Globus pallidus (tissue), 1 donor: ENCODE measurements at regions not wholly inside any gene's neighbourhood (a gene's known extent, or its start where the extent isn't known, plus 50 kb on each side); places are given as distances from the start of the nearest gene placed in this dataset.

Experiments
- DNase-seq: peaks from one replicate; pipeline ENCODE4 v3.0.0-alpha.2; 2015; ENCODE audit warnings: low spot score

DNA sequence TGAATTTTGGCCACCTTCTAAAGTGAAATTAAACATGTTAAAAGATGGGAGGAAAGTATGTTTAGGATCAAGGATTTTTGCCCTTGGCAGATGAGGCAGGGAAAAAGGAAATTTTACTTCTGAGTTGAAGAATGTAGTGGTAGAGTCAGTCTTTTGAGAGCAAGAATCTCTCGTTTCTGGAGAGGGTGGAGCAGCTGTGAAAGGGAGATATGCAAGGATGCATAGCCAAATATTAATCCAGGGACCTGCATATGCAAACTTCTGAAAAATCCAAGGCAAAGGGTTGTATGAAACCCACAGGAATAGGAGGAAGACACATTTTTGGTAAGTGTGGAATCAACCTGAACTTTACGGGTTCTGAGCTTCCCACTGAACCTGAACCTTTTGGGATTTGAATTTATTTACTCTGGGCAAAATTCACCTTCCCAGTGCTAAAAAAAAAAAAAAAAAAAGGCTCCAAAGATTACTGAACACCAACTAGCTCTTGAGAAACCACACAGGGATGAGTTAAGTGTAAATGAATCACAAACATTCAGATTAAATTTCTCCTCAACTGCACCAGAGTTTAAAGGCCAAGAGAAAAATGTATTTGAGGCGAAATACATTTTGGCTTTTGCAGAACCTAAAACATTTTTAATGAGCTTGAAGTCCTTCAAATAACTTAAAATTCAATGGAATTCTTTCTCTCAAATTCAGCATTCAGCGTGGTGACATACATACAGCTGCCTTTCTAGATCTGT lies 187.1 kb upstream of the CDKN3 start:
- DNase-seq: no peak

DNA sequence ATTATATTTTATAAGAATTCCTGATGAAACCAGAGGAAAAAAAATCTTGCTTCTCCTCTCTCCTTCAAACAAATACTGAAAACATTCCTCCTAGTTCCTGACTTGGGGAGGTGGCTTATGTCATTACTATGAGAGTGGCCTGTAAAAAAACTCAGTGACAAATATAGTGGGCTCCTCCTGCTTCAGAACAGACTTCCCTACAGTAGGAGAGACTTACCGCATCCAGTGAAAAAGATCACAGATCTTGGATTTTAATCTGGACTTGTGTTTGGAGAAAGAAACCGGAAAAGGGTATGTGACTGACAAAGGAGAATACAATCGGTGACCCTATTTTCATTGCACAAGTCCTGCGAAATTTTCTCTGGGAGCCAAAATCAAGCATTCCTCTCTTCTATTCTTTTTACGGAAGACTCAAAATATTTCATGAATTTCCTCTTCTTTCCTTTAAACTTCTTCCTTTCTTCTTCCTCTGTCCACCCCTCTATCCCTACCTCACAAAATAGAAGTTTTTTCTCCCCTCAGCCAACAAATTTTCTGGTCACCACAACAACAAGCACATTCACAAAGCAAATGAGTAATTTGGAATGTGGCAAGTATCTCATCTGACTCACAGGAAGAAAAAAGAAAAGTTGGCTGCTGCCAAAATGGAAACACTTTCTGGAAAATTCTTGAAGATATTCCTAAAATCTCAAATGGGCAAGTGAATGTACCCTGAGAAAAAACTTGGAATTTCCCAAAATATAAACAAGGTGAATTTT lies 185.1 kb upstream of the CDKN3 start:
- DNase-seq: no peak

DNA sequence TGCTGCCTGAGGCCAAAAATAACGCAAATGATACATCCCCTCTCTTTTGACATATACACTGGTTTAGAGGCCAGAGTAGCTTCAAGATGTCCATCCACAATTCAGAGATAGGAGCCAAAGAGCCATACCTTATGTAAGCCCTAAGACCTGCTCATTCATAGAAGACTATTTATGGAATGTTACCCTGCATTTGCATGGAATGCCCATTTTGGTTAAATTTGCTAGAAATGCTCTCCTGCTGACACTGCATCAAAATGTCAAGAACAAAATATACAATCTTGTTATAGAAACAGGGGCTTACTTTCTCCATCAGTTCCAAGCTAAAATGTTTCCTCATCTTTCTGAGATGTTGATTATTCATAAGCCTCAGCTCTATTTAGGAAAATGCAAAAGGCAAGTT lies 183.3 kb upstream of the CDKN3 start:
- DNase-seq: no peak

DNA sequence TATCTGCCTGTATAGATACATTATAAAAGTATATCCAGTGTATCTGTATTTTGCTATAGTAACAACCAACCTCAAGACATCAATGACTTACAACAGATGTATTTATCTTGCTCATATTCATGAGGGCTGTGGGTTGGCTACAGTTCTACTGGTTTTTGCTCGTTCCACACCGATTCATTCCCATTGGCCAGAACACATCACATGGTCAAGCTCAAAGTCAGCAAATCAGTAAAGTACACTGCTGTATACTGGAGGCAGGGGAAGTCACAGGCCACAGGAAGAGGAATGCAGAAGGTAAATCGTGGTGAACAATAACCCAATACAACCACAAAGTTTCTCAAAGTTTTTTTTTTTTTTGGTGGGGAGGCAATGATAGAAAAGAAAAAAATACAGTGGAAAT lies 180.0 kb upstream of the CDKN3 start:
- no peak for DNase-seq

DNA sequence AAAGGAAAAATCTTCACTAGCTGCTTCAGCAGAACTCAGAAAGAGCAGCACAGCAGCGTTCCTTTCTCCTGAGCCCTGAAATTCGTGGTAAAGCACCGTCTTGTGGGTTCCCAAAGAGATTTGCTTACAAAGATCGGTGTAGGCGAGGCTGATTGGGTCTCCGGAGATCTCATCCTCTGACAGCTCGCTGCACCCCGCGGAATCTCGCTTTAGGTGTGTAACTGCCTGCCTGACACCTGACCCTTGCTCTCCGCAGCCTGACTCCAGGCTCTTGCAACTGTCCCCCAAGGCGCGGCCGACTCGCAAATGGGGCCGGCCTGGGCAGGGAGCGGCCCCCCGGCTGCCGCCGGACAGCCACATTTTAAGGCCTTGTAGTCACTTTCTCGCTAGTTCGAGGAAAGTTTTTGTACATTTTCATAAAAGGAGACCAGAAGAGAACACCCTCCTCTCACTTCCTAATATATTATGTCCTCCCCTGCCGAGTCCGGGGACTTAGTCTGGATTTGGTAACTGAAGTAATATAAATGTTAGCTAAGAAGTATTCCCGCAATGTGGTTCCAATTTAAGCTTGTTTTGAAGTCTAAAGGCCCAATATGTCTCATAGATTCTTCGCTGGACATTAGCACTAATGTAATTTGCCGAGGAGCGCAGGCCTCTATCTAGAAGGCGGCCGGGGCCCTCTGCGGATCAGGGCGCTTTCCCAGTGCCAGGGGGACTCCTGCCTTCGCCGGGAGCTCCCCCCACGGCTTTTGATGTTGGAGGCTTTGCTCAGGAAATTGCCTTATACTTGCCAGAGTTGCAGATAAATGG lies 177.3 kb upstream of the CDKN3 start:
- no peak for DNase-seq

DNA sequence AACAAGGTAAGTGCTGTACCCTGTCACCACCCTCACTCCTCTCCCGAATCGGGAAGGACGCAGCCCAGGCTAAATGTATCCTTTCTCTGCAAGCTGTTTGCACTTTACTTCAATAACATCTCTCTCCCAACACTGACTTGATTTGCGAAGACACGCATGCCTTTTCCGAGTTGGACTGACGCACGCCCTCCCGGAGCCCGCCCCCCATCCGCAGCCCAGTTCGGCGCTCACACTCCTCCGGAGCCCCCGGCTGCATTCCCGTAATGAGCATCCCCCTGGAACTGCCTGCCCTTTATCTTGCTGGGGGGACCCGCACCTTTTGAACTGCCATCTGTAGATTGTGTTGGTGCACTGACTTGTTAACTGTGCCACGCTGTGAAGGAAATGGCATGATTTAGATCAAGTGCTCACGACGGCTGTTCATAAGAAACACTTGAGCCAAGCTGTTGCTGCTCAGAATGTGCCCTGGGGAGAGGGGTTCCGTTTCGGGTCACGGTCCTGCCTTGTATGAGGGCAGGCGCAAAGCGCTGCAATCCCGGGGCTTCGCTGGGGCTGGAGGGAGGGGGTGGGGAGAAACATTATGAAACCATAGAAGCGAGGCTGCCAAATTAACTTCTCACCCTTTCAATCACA lies 176.6 kb upstream of the CDKN3 start:
- DNase-seq: no peak

DNA sequence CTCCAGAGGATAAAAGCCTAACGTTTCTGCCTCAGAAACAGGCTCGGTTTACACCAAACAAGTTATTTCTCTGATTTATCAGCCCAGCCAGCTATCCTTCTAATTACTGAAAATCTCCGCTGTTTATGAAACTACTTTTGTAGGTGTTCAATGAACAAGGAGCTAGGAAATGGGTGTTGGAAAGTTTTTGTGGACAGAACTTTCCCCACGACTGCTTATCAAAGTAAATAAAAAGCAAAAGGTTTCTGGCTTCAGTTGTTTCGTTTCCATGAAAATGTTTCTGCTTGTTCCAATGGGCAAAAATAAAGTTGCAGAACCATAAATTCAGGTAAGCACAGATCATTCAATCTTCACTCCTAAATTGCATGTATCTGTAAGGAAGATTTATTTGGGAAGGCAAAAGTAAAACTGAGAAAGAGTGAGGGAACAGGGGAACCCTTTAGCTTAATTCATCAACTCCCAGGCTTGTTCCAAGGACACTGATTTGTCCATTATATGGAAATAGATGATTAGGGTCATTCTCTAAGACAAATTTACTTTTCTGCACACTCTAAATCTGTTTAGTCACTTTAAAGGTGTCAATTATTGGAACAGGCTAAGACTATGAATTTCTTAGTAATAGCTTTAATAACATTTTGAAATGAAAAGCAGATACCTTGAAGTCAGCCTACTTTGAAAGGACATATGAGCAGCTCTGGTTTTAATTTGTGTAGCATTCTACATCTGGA lies 175.9 kb upstream of the CDKN3 start:
- DNase-seq: no peak

DNA sequence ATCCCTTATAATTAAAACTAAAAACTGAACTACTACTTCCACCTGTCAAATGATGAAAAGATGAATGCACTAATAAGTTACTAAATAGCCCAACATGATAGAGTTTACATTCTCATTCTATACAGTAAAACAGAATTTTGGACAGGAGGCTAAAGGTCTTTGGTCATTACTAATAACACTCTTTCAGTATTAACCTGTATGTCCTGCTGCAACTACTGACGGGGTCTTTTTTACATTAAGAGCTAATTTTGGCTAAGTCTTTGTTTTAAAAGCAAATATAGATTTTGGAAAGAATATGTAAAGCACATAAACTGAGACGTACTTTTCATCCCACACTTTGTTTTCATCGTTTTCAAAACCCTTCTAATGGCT lies 175.4 kb upstream of the CDKN3 start:
- no peak for DNase-seq

DNA sequence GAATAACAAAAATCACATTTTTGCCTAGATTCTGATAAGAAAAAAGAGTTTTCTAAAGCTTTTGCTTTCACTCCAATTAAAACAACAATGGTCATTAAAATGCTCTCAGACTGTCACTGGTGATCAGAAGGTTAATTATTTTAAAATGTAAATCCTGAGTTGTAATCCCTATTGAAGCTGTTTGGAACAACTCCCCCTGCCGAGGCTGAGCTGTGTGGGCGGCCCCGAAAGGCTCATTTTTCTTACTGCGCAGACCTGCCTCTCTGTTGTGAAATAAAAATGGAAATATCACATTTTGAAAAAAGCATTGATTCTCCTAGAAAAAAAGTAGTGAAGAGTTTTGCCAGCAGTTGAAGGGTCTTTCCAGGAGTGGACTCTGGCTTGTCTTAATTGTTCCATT lies 174.8 kb upstream of the CDKN3 start:
- DNase-seq: no peak

DNA sequence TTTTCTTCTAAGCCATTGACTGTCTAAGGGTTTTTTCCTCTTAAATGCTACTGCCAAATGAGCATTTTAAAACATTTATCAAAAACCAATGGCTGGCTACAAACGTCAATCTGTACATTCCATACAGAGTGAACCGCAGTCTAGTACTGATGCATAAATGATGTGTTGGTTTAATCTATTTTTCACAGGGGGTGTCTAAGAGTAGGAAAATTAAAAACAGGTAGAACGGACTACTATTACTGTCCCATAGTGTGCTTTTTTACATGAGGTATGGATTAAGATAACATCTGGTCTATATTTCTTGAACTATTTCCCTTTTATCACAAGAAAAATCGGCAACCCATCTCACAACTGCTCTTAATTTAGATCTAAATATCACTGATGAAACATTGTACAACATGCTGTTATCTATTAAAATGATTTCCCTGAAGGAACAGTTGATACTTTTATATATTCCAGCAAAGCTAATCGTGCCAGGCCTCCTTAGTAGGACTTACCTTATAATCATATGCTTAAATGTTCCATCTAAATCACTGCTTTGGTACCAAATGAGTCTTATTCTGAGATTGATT lies 172.9 kb upstream of the CDKN3 start:
- DNase-seq: no peak

DNA sequence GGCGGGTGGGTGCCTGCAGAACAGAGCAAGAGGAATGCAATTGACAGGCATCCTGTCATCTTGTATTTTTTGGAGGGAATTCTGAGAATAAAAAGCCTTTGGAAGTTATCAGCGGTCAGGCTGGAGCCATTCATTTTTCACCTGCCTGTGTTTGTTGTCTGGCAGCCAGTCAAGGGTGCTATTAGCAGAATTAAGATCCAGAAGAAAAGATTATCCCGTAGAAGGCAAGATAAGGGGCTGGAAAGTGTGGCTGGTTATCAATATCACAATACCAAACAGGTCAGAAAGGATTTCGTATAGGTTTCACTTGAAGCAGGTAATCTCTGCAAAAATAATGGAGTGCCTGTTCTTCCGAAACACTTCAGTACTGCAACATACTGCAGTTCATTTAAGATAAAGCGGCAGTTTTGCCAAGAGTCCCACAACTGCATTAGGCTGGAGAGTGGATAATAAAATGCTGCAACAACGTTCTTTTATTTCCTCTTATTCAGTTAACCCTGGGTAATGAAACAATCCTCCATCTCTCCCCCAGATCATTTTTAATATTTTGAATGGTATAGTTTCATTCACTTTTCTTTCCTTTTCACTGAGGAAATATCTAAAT lies 171.2 kb upstream of the CDKN3 start:
- no peak for DNase-seq

DNA sequence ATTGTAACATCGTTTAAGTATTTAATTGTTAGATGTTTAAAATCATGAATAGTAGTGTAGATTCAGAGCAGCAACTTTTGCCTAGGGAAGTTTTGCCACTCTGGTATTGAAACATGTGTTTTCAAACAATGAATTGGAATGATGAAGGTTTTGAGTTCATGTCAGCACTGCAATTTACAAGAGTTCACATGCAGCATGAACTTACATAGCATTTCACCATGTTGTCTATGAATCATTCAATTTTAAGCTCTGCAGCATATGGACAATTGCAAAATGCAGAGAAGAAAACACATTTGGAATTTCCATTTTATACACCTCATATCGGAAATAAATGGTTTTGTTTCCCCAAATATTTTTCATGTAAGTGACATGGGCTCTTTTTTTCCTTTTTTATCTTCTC lies 170.7 kb upstream of the CDKN3 start:
- no peak for DNase-seq

DNA sequence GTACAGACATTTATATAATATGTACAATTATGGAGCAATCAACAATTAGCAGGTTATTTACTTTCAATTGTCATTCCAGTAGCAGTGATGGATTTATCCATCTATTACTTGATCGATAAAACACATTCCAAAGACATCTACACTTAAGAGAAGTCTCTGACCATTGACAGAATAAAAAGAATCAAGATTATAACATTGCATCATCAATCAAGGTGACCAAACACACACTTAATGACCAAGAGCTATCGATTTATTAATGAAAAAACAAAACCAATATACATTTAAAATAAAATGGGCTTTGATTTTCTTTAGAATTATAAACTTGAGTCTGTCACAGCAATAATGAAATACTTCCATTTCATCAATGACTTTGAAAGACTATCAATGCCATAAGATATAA lies 170.2 kb upstream of the CDKN3 start:
- no peak for DNase-seq

DNA sequence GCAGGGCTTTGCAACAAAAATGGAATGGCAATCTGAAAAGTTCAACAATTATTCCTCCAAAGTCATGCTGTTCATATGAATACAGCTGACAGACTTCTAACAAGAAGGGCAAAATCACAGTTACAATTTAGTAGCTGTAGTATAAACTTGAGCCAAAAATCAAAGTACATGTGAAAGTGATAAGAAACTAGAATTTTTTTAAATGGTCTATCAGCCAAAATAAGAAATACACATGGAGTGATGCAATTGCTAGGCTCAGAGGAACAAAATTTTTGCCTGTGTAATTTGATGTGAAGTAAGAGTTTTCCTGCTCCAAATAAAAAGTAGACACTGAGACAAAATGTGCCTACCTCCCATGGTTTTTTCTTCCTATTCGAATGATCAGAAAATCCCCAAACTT lies 167.7 kb upstream of the CDKN3 start:
- no peak for DNase-seq

DNA sequence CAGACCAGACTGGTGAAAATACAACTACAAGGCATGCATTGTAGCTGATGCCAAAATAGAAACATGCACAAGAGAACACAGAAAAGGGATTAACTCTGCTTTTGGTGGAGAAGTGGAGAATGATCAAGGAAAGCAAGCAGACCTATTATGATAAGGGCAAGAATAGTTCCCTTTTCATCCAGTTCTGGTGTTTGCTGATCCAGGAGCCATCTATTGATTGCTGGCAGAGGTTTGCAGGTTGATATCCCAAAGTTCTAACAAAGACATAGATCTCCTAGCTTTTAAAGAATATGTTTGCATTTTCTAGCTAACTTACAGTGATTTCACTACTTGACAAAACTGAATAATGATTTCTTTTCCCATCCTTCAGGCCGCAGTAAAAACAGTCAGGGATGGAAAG lies 166.2 kb upstream of the CDKN3 start:
- no peak for DNase-seq

DNA sequence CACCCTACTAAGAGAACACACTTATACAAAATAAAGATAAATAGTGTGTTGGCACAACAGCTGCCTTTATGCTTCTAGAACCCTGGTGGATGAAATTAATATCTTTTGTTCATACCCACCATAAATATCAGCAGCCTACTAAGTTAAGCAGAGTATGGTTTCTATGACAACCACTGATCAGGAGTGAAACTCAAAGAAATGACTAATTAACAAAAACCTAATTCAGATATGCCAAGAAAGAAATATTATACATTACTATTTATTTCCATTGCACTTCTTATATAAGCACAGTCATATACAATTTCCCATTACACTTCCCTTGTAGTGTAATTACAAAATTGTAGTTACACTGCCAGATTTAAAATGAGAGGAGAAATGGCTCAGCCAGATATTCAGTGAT lies 164.1 kb upstream of the CDKN3 start:
- no peak for DNase-seq

DNA sequence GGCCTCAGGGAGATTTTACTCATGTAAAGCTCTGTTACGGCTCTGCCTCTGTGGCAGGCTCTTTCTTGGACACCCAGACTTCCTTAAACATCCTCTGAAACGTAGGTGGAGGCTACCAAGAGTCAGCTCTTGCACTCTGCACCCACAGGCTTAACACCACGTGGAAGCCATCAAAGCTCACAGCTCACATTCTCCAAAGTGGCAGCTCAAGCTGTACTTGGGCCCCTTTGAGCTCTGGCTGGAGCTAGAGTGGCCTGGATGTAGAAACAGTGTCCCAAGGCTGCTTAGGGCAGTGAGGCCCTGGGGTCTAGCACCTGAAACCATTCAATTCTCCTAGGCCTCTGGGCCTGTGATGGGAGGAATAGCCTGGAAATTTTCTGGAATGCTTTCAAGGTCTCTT lies 155.3 kb upstream of the CDKN3 start:
- DNase-seq: no peak

DNA sequence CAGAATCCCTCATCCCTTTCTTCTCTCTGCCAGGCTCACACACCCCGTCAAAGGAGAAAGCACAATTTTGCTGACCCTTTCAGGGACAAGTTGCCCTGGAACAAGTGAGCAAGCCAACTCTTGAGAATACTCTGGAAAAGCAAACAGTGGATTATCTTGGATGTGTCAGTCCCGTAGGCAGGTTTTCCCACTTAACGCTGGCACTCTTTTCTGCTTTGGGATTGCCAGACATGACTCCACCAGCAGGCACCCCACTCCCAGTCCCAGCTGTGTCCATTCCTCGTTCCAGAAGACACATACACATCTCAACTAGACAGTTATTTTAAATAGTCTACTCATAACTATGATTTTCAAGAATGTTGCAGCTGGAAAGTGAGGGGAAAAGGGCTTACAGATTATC lies 145.5 kb upstream of the CDKN3 start:
- no peak for DNase-seq

DNA sequence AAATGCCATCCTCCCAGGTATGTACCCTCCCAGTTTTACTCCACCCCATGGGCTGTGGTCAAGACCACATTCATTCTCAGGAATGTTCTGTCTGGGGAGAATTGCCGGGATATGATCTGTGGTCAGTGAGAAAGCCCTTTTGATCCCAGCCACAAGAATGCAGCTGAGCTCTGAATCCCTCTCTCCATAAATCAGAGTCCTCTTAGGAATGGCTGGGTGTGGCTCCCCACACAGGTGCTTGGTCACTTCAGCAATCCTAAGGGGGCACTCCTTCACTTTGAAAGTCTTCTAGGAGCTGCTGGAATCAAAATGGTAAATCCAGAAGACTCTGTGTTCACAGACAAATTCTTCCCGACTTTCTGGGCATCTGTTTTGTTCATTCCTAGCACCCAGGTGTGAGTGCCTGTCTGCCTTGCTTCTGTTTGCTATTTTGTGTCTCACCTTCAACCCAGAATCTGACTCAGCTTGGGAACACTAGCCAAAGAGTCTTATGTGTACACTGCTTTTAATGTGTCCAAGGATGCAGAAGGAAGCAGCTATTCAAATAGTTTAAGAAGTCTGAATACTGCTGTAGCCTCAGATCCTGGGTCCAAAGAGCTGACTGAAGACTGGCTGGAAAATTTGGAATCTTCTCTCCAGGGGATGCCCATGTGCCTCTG lies 144.6 kb upstream of the CDKN3 start:
- DNase-seq: no peak

DNA sequence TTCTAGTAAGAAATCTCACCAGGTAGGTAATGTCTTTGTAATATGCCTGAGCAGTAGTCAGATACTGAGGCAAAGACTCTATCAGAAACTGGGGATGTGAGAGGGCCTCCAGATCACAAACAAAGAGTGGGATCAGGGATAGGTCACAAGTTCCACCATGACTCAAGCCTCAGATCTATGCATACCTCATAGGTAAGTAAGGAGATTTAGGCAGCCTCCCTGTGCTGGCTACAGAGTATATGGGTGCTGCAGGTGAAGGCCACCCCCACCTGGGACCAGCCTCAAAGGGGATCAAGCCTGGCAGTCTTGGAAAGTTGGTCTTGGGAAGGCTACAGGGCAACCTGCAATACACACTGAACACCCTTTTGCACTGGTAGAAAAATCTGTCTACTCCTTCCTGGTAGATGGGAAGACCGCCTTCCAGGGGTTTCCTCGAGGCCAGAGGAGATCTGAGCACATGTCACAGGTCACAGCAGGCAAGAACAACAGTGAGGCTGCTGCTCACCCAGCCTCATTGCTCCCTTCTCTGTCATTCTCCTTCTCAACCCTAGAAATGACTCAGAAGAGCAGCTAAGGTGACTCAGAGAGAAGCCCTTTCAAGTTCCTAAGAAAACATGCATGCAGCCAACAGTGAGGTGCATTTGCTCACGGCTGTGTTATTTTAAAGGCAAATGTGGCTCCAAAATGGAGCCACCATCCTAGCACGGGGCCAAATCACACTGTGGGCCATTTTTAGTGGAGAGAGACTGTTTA lies 143.4 kb upstream of the CDKN3 start:
- peak; percentile 1 for DNase-seq
